ENCODE measurements at regions not wholly inside any gene's neighbourhood (a gene's known extent, or its start where the extent isn't known, plus 50 kb on each side); places are given as distances from the start of the nearest gene placed in this dataset.

GRCh38 chr1:222894331-222894730 lies 79.5 kb downstream of the DISP1 start:
- TF ChIP-seq EZH2 (IDR thresholded peaks at IDR 0.05; ENCODE audit: borderline replicate concordance, low read depth, low read length, severe bottlenecking): no peak
- no peak for TF ChIP-seq CTCF (IDR thresholded peaks at IDR 0.05; ENCODE audit: borderline replicate concordance, extremely low read depth, low read length, poor library complexity, severe bottlenecking)

Data from DND-41 (cell line).